GM13977 (cell line): ENCODE measurements at regions not wholly inside any gene's neighbourhood (a gene's known extent, or its start where the extent isn't known, plus 50 kb on each side); places are given as distances from the start of the nearest gene placed in this dataset.

ENCODE experiments used
- DNase-seq: peaks from one replicate; pipeline ENCODE4 v3.0.0; 2012; ENCODE audit warnings: low spot score
- CTCF ChIP-seq: IDR thresholded peaks from 2 replicates; pipeline ENCODE4 v1.5.1; 2012; ENCODE audit warnings: mild to moderate bottlenecking, control low read depth; ENCODE audit not compliant: insufficient read depth; ENCODE audit errors: extremely low read depth, missing control alignments
- in situ Hi-C: fragments of 300-500 bp; cut with MboI; formaldehyde crosslinking; loops from one replicate; pipeline ENCODE4 v1.12.0; 2022; ENCODE audit warnings: low sequenced_read_pairs, low pct_unique_long_range_greater_than_20kb, mixed read lengths, inconsistent platforms; ENCODE audit not compliant: unreplicated experiment

GRCh38 chr18:30404422-30404821 lies 638.1 kb downstream of the DSC3 start:
- TF ChIP-seq CTCF = no peak
- in situ Hi-C loops = no loop called here
- no peak for DNase-seq

GRCh38 chr18:30403278-30403677 lies 639.3 kb downstream of the DSC3 start:
- in situ Hi-C loops = no loop called here
- TF ChIP-seq CTCF = no peak
- no peak for DNase-seq

- no peak for TF ChIP-seq CTCF
- in situ Hi-C loops = no loop called here
- no peak for DNase-seq
Observed at GRCh38 chr18:30387401-30387800, 655.1 kb downstream of the DSC3 start.

GRCh38 chr18:30386624-30387023 lies 655.9 kb downstream of the DSC3 start:
- in situ Hi-C loops = no loop called here

GRCh38 chr18:30385684-30386083 lies 656.9 kb downstream of the DSC3 start:
- TF ChIP-seq CTCF = no peak
- in situ Hi-C loops = no loop called here
- no peak for DNase-seq

More at GRCh38 chr18:30386624-30387023, 655.9 kb downstream of the DSC3 start:
- DNase-seq = no peak
- no peak for TF ChIP-seq CTCF

GRCh38 chr18:30381826-30382225 lies 660.7 kb downstream of the DSC3 start:
- TF ChIP-seq CTCF = no peak
- no peak for DNase-seq
- in situ Hi-C loops = no loop called here

- in situ Hi-C loops = no loop called here
- no peak for DNase-seq
- no peak for TF ChIP-seq CTCF
Observed at GRCh38 chr18:30378097-30378496, 664.4 kb downstream of the DSC3 start.
